Neural progenitor cell (in vitro differentiated cells): ENCODE measurements at regions not wholly inside any gene's neighbourhood (a gene's known extent, or its start where the extent isn't known, plus 50 kb on each side); places are given as distances from the start of the nearest gene placed in this dataset.

Experiments used
- EZH2 ChIP-seq: fragments of 200-600 bp; sonication (generic); IDR thresholded peaks from 2 replicates; pipeline ENCODE4 v1.6.1; 2017; ENCODE audit warnings: antibody characterized with exemption, mild to moderate bottlenecking, moderate library complexity
- TF ChIP-seq, protein P1 (sequence below): fragments of 200-600 bp; sonication (generic); IDR thresholded peaks from 2 replicates; pipeline ENCODE4 v1.5.1; 2017; ENCODE audit warnings: antibody characterized with exemption, mild to moderate bottlenecking

- TF ChIP-seq, protein P1, sequence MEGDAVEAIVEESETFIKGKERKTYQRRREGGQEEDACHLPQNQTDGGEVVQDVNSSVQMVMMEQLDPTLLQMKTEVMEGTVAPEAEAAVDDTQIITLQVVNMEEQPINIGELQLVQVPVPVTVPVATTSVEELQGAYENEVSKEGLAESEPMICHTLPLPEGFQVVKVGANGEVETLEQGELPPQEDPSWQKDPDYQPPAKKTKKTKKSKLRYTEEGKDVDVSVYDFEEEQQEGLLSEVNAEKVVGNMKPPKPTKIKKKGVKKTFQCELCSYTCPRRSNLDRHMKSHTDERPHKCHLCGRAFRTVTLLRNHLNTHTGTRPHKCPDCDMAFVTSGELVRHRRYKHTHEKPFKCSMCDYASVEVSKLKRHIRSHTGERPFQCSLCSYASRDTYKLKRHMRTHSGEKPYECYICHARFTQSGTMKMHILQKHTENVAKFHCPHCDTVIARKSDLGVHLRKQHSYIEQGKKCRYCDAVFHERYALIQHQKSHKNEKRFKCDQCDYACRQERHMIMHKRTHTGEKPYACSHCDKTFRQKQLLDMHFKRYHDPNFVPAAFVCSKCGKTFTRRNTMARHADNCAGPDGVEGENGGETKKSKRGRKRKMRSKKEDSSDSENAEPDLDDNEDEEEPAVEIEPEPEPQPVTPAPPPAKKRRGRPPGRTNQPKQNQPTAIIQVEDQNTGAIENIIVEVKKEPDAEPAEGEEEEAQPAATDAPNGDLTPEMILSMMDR, result no peak
- TF ChIP-seq EZH2, result no peak
Observed at GRCh38 chr15:75100679-75101078, 77.3 kb downstream of the PPCDC start.
